NT2/D1 (cell line): ENCODE measurements at regions not wholly inside any gene's neighbourhood (a gene's known extent, or its start where the extent isn't known, plus 50 kb on each side); places are given as distances from the start of the nearest gene placed in this dataset.

Experiments used
- SUZ12 ChIP-seq: IDR thresholded peaks from 2 replicates; pipeline ENCODE4 v1.6.1; 2011; ENCODE audit not compliant: insufficient read length, insufficient read depth; ENCODE audit errors: extremely low read depth
- YY1 ChIP-seq: IDR thresholded peaks from 2 replicates; pipeline ENCODE4 v1.6.1; 2011; ENCODE audit not compliant: insufficient read length, insufficient read depth
- ZNF274 ChIP-seq: IDR thresholded peaks from 2 replicates; pipeline ENCODE4 v1.6.1; 2011; ENCODE audit warnings: mild to moderate bottlenecking, low read depth, low read length

DNA sequence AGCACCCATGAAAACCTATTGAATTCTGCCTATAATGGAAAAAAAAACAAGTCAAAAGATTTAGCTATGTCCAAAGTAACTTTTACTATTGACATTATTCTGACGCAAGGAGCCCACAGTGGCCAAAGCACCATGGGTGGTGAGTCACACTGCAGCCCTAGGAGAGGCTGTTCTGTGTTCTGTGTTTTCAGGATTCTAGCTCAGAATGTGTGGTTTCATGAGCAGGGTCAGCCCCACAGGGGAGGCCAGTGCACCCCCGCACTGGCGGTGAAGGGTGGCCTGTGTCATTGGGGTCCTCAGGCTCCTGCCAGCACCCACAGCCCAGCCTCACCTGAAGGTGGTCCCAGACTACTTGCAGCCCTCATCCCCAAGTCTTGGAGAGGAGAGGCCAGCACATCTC, 112.2 kb downstream of the BRD1 start:
- TF ChIP-seq YY1 (no peak), ZNF274 (no peak), SUZ12 (no peak)
